Mesenchymal stem cell (in vitro differentiated cells and primary cell): ENCODE measurements at regions not wholly inside any gene's neighbourhood (a gene's known extent, or its start where the extent isn't known, plus 50 kb on each side); places are given as distances from the start of the nearest gene placed in this dataset.

ENCODE experiments used
- DNase-seq: peaks from one replicate; pipeline ENCODE4 v3.0.0-alpha.2; 2013
- H2AFZ ChIP-seq: one replicate; pipeline ENCODE4 v1.6.1; 2013; ENCODE audit warnings: low read depth, mild to moderate bottlenecking, control low read depth, inconsistent platforms, low read length, moderate library complexity
- H2AK5ac ChIP-seq: 2 replicates; pipeline ENCODE4 v1.6.1; 2013; ENCODE audit warnings: low read length, moderate library complexity, mild to moderate bottlenecking, inconsistent platforms; ENCODE audit not compliant: severe bottlenecking
- H2BK120ac ChIP-seq: one replicate; pipeline ENCODE4 v1.6.1; 2013; ENCODE audit warnings: low read depth, mild to moderate bottlenecking, inconsistent platforms, low read length, moderate library complexity
- H2BK12ac ChIP-seq, 2 experiments: one replicate each; pipeline ENCODE4 v1.6.1; 2013; ENCODE audit warnings: inconsistent platforms in 2 of 2, low read length in 2 of 2, mild to moderate bottlenecking in 2 of 2, moderate library complexity in 2 of 2, control low read depth in 1 of 2
- H2BK15ac ChIP-seq: one replicate; pipeline ENCODE4 v1.6.1; 2013; ENCODE audit warnings: mild to moderate bottlenecking, low read depth, inconsistent platforms; ENCODE audit not compliant: poor library complexity, severe bottlenecking
- H2BK5ac ChIP-seq: 2 replicates; pipeline ENCODE4 v1.6.1; 2013; ENCODE audit warnings: low read depth, mild to moderate bottlenecking, low read length, control low read depth, inconsistent platforms; ENCODE audit not compliant: poor library complexity, severe bottlenecking
- H3K14ac ChIP-seq, 2 experiments: one replicate each; pipeline ENCODE4 v1.6.1; 2013; ENCODE audit warnings: inconsistent platforms in 2 of 2, low read length in 2 of 2, control low read depth in 1 of 2, mild to moderate bottlenecking in 1 of 2, moderate library complexity in 1 of 2
- H3K18ac ChIP-seq, 2 experiments: one replicate each; pipeline ENCODE4 v1.6.1; 2013; ENCODE audit warnings: inconsistent platforms in 2 of 2, low read length in 2 of 2, control low read depth in 1 of 2, low read depth in 1 of 2, mild to moderate bottlenecking in 1 of 2
- H3K23ac ChIP-seq, 2 experiments: one replicate each; pipeline ENCODE4 v1.6.1; 2013; ENCODE audit warnings: inconsistent platforms in 2 of 2, low read length in 2 of 2, mild to moderate bottlenecking in 2 of 2, moderate library complexity in 2 of 2, control low read depth in 1 of 2
- H3K27ac ChIP-seq: 2 replicates; pipeline ENCODE4 v1.5.1; 2013; ENCODE audit warnings: mild to moderate bottlenecking, moderate library complexity, low read length, control low read depth, inconsistent platforms; ENCODE audit not compliant: poor library complexity, severe bottlenecking
- H3K27me3 ChIP-seq, 2 experiments: 2 replicates each; pipeline versions ENCODE4 v1.6.1 to v1.7.0; 2013; ENCODE audit warnings: low read length in 2 of 2, mild to moderate bottlenecking in 2 of 2, moderate library complexity in 2 of 2, control low read depth in 1 of 2, inconsistent platforms in 1 of 2; ENCODE audit not compliant: control insufficient read depth in 1 of 2, insufficient read depth in 1 of 2
- H3K36me3 ChIP-seq, 2 experiments: 2 replicates each; pipeline versions ENCODE4 v1.6.1 to v1.7.0; 2013; ENCODE audit warnings: low read length in 2 of 2, control low read depth in 1 of 2, inconsistent platforms in 1 of 2, low read depth in 1 of 2, mild to moderate bottlenecking in 1 of 2; ENCODE audit not compliant: insufficient read depth in 2 of 2, control insufficient read depth in 1 of 2
- H3K4ac ChIP-seq, 2 experiments: one replicate each; pipeline ENCODE4 v1.6.1; 2013; ENCODE audit warnings: inconsistent platforms in 2 of 2, low read length in 2 of 2, mild to moderate bottlenecking in 2 of 2, moderate library complexity in 2 of 2, control low read depth in 1 of 2, low read depth in 1 of 2
- H3K4me1 ChIP-seq: 2 replicates; pipeline ENCODE4 v1.6.1; 2013; ENCODE audit warnings: low read depth, low read length, control low read depth; ENCODE audit not compliant: control insufficient read depth, insufficient read depth
- H3K4me2 ChIP-seq: 2 replicates; pipeline ENCODE4 v1.6.1; 2013; ENCODE audit warnings: low read length, mild to moderate bottlenecking, inconsistent platforms; ENCODE audit not compliant: poor library complexity, severe bottlenecking
- H3K4me3 ChIP-seq, 2 experiments: 2 replicates each; pipeline versions ENCODE4 v1.5.1 to v1.7.0; 2013; ENCODE audit warnings: low read length in 2 of 2, mild to moderate bottlenecking in 2 of 2, control low read depth in 1 of 2, low read depth in 1 of 2; ENCODE audit not compliant: insufficient read depth in 1 of 2
- H3K79me1 ChIP-seq: replicated peaks from 2 replicates; pipeline ENCODE4 v1.6.1; 2013; ENCODE audit warnings: mild to moderate bottlenecking, control low read depth, low read length, inconsistent platforms; ENCODE audit not compliant: poor library complexity, severe bottlenecking
- H3K9ac ChIP-seq: 2 replicates; pipeline ENCODE4 v1.7.0; 2013; ENCODE audit warnings: mild to moderate bottlenecking, low read length, moderate library complexity
- H3K9me3 ChIP-seq: 2 replicates; pipeline ENCODE4 v1.7.0; 2013; ENCODE audit warnings: mild to moderate bottlenecking, low read length; ENCODE audit not compliant: control insufficient read depth
- H4K8ac ChIP-seq: one replicate; pipeline ENCODE4 v1.6.1; 2013; ENCODE audit warnings: inconsistent platforms, mild to moderate bottlenecking, low read length, moderate library complexity
- H4K91ac ChIP-seq: one replicate; pipeline ENCODE4 v1.6.1; 2013; ENCODE audit warnings: mild to moderate bottlenecking, low read length, inconsistent platforms
- WGBS: methylation state at CpG from one replicate; pipeline ENCODE4 v1.1.7; 2013; ENCODE audit warnings: mixed read lengths; 5-methylcytosine and 5-hydroxymethylcytosine counted together

DNA sequence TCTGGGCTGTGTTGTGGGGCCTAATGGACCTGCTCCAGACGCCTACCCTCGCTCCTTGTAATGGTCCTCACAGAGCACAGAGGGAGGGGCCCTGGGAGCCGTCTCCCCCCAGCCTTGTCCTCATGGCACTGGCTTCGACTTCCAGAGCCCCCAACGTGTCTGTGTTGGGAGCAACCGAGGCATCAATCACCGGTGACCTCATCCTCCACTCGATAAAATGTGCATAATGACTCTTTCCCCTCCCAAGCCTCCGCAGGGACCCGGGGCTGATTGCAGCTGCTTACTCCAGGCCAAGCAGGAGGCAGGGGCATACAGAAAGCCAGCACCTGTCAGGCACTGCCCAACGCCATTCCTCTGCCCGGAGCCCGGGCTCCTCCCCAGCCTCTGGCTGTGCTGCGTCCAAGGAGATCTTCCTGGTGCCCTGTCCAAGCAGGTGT is 271.7 kb downstream of the NDUFA10 start:
- Histone ChIP-seq H2BK5ac (no peak overlapping the region), H3K23ac (no peak overlapping the region), H2BK12ac (no peak overlapping the region), H3K9me3 (no peaks in the 10 kb centered on the region), H3K4me2 (no peak overlapping the region), H3K4ac (no peak overlapping the region), H3K36me3 (no peaks in the 10 kb centered on the region), H2AK5ac (no peak overlapping the region), H3K79me1 (no peaks in the 10 kb centered on the region), H3K4me1 (no peaks in the 10 kb centered on the region), H2BK15ac (no peak overlapping the region), H2AFZ (no peak overlapping the region), H3K9ac (no peak overlapping the region), H3K4me3 (no peak overlapping the region), H3K27ac (no peak overlapping the region), H3K27me3 (peaks cover 0 to 35% of the 10 kb centered on the region in 2 experiments), H3K14ac (no peak overlapping the region), H4K8ac (no peak overlapping the region), H4K91ac (no peak overlapping the region), H2BK120ac (no peak overlapping the region), H3K18ac (no peak overlapping the region)
- 83% methylated on average over 14 of the region's 14 CpGs for WGBS
- no peak for DNase-seq

DNA sequence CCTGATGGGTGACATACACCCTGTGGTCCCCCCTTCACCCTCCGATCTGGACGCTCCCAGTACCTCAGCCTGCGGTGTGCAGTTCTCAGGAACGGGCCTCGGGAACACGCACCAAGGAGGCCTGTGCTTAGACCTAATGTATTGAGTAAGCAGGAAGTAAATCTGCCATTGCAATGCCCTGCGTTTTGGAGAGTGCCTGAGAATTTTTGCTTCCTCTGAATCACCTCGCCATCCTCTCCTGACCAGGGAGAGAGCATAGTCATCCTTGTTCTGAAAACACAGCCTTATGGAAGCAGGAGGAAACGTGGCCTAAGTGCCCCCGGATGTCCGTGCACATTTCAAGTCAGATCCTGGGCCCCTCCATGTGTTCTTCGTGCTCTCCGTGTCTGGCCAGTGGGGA is 272.2 kb downstream of the NDUFA10 start:
- no peak overlapping the region for H3K27ac ChIP-seq
- H3K14ac ChIP-seq: no peak overlapping the region
- H4K8ac ChIP-seq: no peak overlapping the region
- H2AFZ ChIP-seq: no peak overlapping the region
- 79% methylated on average over 10 of the region's 13 CpGs for WGBS
- no peak overlapping the region for H2BK120ac ChIP-seq
- no peaks in the 10 kb centered on the region for H3K4me1 ChIP-seq
- H2BK15ac ChIP-seq: no peak overlapping the region
- no peak overlapping the region for H3K23ac ChIP-seq
- no peak overlapping the region for H2AK5ac ChIP-seq
- H3K36me3 ChIP-seq: no peaks in the 10 kb centered on the region
- no peak for DNase-seq
- no peak overlapping the region for H2BK5ac ChIP-seq
- H3K18ac ChIP-seq: no peak overlapping the region
- no peaks in the 10 kb centered on the region for H3K79me1 ChIP-seq
- no peak overlapping the region for H2BK12ac ChIP-seq
- no peak overlapping the region for H3K4me2 ChIP-seq
- peaks cover 0 to 32% of the 10 kb centered on the region in 2 experiments for H3K27me3 ChIP-seq
- H3K9me3 ChIP-seq: no peaks in the 10 kb centered on the region
- H3K4ac ChIP-seq: no peak overlapping the region
- no peak overlapping the region for H4K91ac ChIP-seq
- no peak overlapping the region for H3K9ac ChIP-seq
- no peak overlapping the region for H3K4me3 ChIP-seq

DNA sequence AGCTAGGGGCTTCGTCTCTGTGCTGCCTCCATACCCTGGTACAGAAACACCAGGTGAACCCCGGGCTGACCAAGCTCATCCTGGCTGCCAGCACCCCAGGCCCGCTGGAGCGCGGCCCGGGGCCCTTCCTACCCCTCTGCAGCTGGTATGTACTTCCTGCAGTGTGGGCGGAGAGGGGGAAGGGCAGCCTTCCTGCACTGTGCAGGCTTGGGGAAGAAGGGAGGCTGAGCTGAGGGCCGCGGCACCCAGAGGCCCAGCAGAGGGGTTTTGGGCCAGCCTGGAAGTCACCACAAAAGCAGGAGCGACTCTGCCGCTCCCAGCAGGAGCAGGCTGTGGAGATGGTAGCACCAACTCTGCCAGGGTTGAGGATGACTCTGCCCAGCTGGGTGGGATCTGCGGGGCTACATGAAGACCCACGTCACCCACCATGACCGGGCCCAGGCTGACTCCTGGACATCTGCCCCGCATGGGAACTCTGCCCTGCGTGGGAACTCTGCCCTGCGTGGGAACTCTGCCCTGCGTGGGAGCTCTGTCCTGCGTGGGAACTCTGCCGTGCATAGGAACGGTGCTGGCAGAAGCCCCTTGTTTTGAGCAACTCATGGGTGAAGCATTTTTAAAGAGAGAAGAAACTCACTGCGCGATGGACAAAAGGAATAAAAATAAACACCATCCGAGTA is 273.3 kb downstream of the NDUFA10 start:
- Histone ChIP-seq H3K4me2 (no peak overlapping the region), H3K18ac (no peak overlapping the region), H2BK15ac (no peak overlapping the region), H3K9me3 (no peaks in the 10 kb centered on the region), H3K4ac (no peak overlapping the region), H3K79me1 (no peaks in the 10 kb centered on the region), H2AK5ac (no peak overlapping the region), H3K27ac (no peak overlapping the region), H3K9ac (no peak overlapping the region), H2BK120ac (no peak overlapping the region), H3K14ac (no peak overlapping the region), H4K91ac (no peak overlapping the region), H3K36me3 (no peaks in the 10 kb centered on the region), H3K23ac (no peak overlapping the region), H3K27me3 (peaks cover 0 to 35% of the 10 kb centered on the region in 2 experiments), H3K4me3 (no peak overlapping the region), H4K8ac (no peak overlapping the region), H3K4me1 (no peaks in the 10 kb centered on the region), H2BK5ac (no peak overlapping the region), H2BK12ac (no peak overlapping the region), H2AFZ (no peak overlapping the region)
- WGBS: 91% methylated on average over 21 of the region's 24 CpGs
- no peak for DNase-seq

DNA sequence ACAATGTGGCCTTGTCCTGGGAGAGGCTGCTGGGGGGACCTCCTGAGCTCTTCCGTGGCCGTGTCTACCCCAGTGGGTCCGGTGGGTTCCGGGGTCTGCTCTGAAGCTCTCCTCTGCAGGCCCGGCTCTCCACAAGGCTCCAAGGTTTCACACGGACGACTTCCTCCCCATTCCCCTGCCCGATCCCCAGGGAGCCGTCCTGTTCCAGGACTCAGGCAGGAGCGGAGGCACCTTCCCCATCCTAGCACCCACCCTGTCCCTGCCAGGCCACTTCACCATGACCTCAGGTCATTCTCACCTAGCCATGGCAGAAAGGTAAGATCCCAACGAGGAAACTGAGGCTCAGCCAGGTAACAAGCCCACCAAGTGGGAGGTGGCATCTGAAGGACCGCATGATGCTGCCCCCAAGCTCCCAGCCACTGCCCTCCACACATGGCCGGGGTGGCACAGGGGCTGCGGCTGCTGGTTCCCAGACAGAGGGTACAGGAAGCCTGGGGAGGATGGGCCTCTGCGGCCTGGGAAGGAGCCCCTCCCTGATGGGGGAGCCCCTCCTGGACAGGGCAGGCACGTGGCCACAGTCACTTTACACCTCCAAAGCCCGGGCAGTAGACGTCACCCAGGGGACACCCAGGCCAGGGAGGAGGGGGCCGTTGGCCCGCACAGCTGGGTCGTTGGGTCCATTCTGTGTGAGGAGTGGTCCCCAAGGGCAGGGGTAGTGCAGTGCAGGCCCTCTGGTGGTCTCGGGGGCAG is 274.0 kb downstream of the NDUFA10 start:
- no peak overlapping the region for H3K18ac ChIP-seq
- H3K4me3 ChIP-seq: no peak overlapping the region
- WGBS: 76% methylated on average over 22 of the region's 22 CpGs
- no peak overlapping the region for H4K91ac ChIP-seq
- H3K27ac ChIP-seq: no peak overlapping the region
- H3K9me3 ChIP-seq: no peaks in the 10 kb centered on the region
- H2AFZ ChIP-seq: no peak overlapping the region
- no peak overlapping the region for H4K8ac ChIP-seq
- H3K79me1 ChIP-seq: no peaks in the 10 kb centered on the region
- no peak overlapping the region for H3K14ac ChIP-seq
- H3K23ac ChIP-seq: no peak overlapping the region
- no peak overlapping the region for H3K9ac ChIP-seq
- H2BK12ac ChIP-seq: no peak overlapping the region
- no peak overlapping the region for H2BK15ac ChIP-seq
- DNase-seq: no peak
- H3K27me3 ChIP-seq: peaks cover 0 to 31% of the 10 kb centered on the region in 2 experiments
- H3K36me3 ChIP-seq: no peaks in the 10 kb centered on the region
- H2AK5ac ChIP-seq: no peak overlapping the region
- H2BK5ac ChIP-seq: no peak overlapping the region
- H3K4me1 ChIP-seq: no peaks in the 10 kb centered on the region
- H3K4ac ChIP-seq: no peak overlapping the region
- no peak overlapping the region for H3K4me2 ChIP-seq
- H2BK120ac ChIP-seq: no peak overlapping the region
